ENCODE measurements at regions not wholly inside any gene's neighbourhood (a gene's known extent, or its start where the extent isn't known, plus 50 kb on each side); places are given as distances from the start of the nearest gene placed in this dataset.

DNA sequence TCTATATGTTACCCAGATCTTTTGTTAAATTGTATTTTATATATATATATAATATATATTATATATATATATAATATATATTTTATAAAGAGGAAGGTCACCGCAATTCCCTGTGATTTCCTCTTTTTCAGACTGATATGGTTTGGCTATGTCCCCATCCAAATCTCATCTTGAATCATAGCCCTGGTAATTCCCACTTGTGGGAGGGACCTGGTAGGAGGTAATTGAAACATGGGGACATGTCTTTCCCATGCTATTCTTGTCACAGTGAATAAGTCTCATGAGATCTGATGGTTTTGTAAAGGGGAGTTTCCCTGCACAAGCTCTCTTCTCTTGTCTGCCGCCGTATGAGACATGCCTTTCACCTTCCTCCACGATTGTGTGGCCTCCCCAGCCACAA is 157.6 kb downstream of the RAB38 start:
- Mint-ChIP-seq H3K27ac (no peak overlapping the region), H3K27me3 (peaks cover 4% of the 10 kb centered on the region), H3K4me1 (no peaks in the 10 kb centered on the region), H3K9me3 (no peaks in the 10 kb centered on the region), H3K36me3 (ENCODE audit: low read depth) (no peaks in the 10 kb centered on the region), H3K4me3 (no peak overlapping the region)
- DNase-seq: no peak
- CTCF ChIA-PET: no interaction called here
- POLR2A ChIA-PET: no interaction called here

DNA sequence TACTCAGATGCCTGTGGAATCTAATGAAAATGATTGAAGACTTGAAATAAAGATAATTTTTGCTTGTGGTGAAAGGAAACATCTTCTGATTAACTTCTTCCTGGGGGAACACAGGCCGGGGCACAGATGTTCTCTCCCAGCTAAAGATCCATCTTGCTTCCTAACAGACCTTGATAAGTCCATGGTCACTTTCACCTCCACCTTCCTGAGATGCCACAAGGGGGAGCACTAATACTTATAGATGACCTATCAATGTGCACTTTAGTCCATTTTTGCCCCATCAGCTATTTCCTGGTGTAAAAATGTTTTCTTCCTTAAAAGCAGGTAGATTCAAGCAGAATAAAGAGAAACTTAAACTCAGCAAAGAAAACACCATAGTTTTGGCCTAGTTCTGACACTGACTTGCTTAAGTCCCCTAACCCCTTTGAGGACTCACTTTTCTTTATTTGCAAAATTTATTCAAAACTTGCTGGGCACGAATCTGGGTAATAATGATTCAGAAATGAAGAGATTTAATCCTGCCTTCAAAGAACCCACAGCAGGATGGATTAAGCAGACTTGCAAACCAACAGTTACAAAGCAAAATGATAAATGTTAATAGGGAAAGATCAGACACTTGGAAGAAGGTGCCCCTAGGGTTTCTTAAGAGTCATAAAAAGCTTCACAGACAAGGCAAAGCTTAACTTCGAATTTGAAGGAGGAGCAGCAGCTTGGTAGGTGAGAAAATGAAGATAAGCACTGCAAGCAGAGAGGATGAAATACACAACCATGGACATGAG is 158.7 kb downstream of the RAB38 start:
- Mint-ChIP-seq H3K4me3 (no peak overlapping the region), H3K4me1 (no peaks in the 10 kb centered on the region), H3K27me3 (no peaks in the 10 kb centered on the region), H3K9me3 (no peaks in the 10 kb centered on the region), H3K27ac (no peak overlapping the region), H3K36me3 (ENCODE audit: low read depth) (no peaks in the 10 kb centered on the region)
- ChIA-PET CTCF (interaction anchor here (1.1 to 1.6 kb wide), 3 partner anchors 526 to 535 kb away, joined by 3 to 7 read pairs (median 4); no protein-coding TSS in a partner anchor), POLR2A (no interaction called here)
- DNase-seq: peak; percentile 70

DNA sequence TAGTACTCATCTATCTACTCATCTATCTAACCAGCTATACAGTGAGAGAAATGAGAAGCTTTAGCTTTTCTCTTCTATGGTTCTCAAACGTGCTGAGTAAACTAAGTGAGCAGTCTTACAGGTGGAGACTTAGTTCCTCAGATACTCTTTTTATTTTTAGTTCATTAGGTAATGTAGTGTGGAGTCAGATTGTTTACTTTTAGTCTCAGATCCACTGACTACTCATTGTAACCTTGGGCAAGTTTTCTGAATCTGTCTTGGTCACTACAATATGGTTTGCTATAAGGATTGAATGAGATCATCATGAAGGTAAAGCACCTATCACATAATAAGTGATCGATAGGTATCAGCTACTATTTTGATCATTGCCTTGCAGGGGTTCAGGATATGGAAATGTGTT is 160.1 kb downstream of the RAB38 start:
- H3K36me3 Mint-ChIP-seq (ENCODE audit: low read depth): no peaks in the 10 kb centered on the region
- DNase-seq: no peak
- no peaks in the 10 kb centered on the region for H3K4me1 Mint-ChIP-seq
- no peak overlapping the region for H3K27ac Mint-ChIP-seq
- CTCF ChIA-PET: interaction anchor here (1.6 kb wide), 1 partner anchor 528 kb away, joined by 7 read pairs; no protein-coding TSS in a partner anchor
- no peaks in the 10 kb centered on the region for H3K9me3 Mint-ChIP-seq
- no peaks in the 10 kb centered on the region for H3K27me3 Mint-ChIP-seq
- POLR2A ChIA-PET: no interaction called here
- H3K4me3 Mint-ChIP-seq: no peak overlapping the region

DNA sequence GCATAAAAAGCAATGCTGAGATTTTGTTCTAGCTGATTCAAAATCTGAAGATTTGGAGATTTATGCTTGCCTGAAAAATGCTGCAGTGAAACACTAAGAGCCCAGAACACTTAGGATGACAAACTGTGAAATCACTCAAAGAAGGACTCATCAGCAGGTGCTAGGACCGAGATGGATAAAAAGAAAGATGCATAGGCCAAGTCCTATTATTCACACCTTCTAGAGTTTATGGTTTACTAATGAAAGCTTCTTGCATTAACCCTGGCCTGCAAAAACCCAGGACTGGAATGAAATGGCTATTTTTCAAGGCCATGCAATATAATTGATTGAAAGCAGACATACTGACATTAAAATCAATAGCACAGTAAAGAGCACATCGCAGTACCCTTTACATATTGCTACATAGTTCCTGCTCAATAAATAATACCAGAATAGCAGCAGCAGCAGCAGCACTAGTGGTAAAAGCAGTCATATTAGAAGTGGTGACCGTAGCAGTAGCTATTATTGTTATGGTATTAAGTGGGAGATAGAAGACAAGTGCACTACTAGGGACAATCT is 161.7 kb downstream of the RAB38 start:
- ChIA-PET POLR2A (no interaction called here), CTCF (interaction anchor here (0.6 to 1.1 kb wide), 2 partner anchors 53 to 538 kb away, joined by 3 read pairs; no protein-coding TSS in a partner anchor)
- no peak overlapping the region for H3K27ac Mint-ChIP-seq
- no peaks in the 10 kb centered on the region for H3K9me3 Mint-ChIP-seq
- H3K27me3 Mint-ChIP-seq: no peaks in the 10 kb centered on the region
- DNase-seq: no peak
- H3K4me1 Mint-ChIP-seq: no peaks in the 10 kb centered on the region
- H3K36me3 Mint-ChIP-seq (ENCODE audit: low read depth): no peaks in the 10 kb centered on the region
- H3K4me3 Mint-ChIP-seq: no peak overlapping the region

DNA sequence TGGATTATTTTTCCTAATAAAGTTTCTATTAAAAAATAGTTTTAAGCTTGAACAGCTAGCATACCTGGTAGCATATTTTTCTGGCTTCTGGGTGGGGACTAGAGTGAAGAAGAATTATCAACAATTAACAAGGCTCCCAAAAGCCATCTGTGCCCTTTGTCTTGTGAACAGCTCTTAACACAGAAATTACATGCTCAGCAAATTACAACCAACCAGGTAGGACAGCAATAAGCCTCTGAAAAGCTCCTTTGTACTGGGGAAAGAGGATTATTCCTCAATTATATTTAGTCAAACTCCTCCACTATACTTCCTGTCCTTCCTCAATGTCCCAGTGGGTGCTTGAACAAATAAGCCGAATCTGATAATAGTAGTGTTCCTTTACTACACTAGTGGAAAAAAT is 162.8 kb downstream of the RAB38 start:
- Mint-ChIP-seq H3K36me3 (ENCODE audit: low read depth) (no peaks in the 10 kb centered on the region), H3K27me3 (no peaks in the 10 kb centered on the region), H3K9me3 (no peaks in the 10 kb centered on the region), H3K4me3 (no peak overlapping the region), H3K4me1 (no peaks in the 10 kb centered on the region), H3K27ac (no peak overlapping the region)
- POLR2A ChIA-PET: no interaction called here
- no peak for DNase-seq
- CTCF ChIA-PET: interaction anchor here (0.6 kb wide), 1 partner anchor 314 kb away, joined by 3 read pairs; no protein-coding TSS in a partner anchor

DNA sequence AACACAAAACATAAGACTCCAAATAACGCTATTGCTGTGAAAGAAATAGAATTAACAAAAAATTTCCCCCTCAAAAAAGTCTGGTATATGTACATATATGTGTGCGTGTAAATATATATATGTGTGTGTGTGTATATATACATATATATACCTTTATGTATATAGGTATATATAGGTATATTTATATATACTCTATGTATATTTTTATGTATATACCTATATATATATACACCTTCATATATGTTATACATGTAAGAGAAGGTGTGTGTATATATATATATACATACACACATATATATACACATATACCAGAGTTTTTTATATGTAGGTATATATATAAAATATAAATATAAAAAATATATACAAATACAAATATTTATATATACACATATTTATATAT is 199.2 kb downstream of the RAB38 start:
- Mint-ChIP-seq H3K4me1 (no peaks in the 10 kb centered on the region), H3K27me3 (peaks cover 5% of the 10 kb centered on the region), H3K36me3 (ENCODE audit: low read depth) (no peaks in the 10 kb centered on the region), H3K4me3 (no peak overlapping the region), H3K9me3 (no peaks in the 10 kb centered on the region), H3K27ac (no peak overlapping the region)
- ChIA-PET CTCF (no interaction called here), POLR2A (no interaction called here)
- no peak for DNase-seq

DNA sequence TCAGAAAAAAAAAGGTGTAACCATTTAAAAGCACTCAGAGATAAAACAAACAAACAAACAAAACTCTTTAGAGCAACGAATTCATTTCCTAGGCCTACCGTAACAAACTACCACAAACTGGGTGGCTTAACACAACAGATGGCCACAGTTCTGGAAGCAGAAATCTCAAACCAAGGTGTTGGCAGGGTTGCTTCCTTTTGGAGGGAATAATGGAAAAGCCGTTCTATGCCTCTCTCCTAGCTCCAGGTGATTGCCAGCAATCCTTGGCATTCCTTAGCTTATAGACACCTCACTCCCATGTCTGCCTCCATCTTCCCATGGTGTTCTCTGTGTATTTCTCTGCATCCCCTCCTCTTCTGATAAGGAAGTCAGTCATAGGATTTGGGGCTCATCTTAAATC is 200.4 kb downstream of the RAB38 start:
- no peaks in the 10 kb centered on the region for H3K9me3 Mint-ChIP-seq
- peaks cover 5% of the 10 kb centered on the region for H3K27me3 Mint-ChIP-seq
- ChIA-PET CTCF (no interaction called here), POLR2A (no interaction called here)
- H3K27ac Mint-ChIP-seq: no peak overlapping the region
- no peak overlapping the region for H3K4me3 Mint-ChIP-seq
- H3K4me1 Mint-ChIP-seq: no peaks in the 10 kb centered on the region
- DNase-seq: no peak
- H3K36me3 Mint-ChIP-seq (ENCODE audit: low read depth): no peaks in the 10 kb centered on the region

DNA sequence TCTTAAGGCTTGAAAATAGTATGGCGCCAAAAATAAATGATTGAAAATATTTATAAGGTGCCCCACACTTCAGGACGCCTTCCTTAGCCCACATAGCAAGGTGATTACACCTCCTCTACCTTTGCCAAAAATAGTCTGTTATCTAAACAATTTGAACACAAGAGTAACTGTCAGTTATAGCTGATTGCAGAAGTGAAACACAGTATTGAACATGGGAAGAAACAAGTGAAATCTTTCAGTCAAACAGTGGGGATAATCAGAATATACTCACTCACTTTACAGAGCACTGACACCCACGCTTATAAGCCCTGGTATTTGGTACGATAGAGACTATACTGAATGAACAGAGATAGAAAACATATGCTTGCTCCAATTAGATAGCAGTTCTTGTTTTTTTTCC is 203.1 kb downstream of the RAB38 start:
- ChIA-PET CTCF (no interaction called here), POLR2A (no interaction called here)
- Mint-ChIP-seq H3K4me3 (no peak overlapping the region), H3K4me1 (no peaks in the 10 kb centered on the region), H3K9me3 (no peaks in the 10 kb centered on the region), H3K36me3 (ENCODE audit: low read depth) (no peaks in the 10 kb centered on the region), H3K27ac (no peak overlapping the region), H3K27me3 (peaks cover 5% of the 10 kb centered on the region)
- no peak for DNase-seq

DNA sequence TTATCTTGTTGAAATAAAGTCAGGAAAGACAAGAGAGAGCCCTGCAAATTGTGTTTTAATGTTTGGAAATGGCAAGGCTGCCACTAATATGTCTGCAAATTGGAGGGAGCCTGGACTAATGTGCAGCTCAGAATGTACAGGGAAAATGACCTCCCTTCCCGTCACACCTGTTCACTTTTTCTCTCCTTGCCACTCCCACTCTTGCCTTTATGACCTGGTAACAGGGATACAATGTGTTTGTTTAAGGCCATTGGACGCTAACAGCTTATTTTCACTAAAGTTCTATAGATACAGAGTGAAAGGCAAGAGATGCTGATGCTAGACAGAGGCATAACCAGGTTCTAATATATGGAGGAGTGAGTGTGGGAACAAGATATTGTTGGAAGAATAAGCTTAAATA is 203.9 kb downstream of the RAB38 start:
- no peak overlapping the region for H3K4me3 Mint-ChIP-seq
- no peak overlapping the region for H3K27ac Mint-ChIP-seq
- DNase-seq: no peak
- H3K36me3 Mint-ChIP-seq (ENCODE audit: low read depth): no peaks in the 10 kb centered on the region
- H3K27me3 Mint-ChIP-seq: peaks cover 5% of the 10 kb centered on the region
- CTCF ChIA-PET: interaction anchor here (0.6 kb wide), 2 partner anchors 503 to 860 kb away, joined by 3 to 4 read pairs; no protein-coding TSS in a partner anchor
- POLR2A ChIA-PET: no interaction called here
- H3K9me3 Mint-ChIP-seq: no peaks in the 10 kb centered on the region
- no peaks in the 10 kb centered on the region for H3K4me1 Mint-ChIP-seq

DNA sequence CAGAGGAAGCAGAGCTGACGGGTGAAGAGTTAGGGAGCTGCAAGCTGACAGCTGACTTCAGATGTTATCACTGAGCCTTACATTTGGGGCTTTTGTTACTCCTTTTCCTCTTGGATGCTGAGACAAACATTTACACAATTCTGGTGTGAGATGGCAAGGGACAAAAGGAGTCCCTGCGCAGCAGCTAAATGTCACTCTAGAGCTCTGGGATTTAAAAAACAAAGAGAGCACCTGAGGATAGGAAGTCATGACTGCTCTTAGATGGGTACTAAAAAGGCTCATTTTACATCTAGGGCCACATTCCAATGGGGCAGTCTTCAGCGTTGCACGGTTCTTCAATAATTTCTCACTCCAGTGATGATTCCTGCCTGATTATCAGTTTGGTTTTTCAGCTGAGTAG is 204.5 kb downstream of the RAB38 start:
- Mint-ChIP-seq H3K4me3 (no peak overlapping the region), H3K9me3 (no peaks in the 10 kb centered on the region), H3K27ac (no peak overlapping the region), H3K36me3 (ENCODE audit: low read depth) (no peaks in the 10 kb centered on the region), H3K27me3 (peaks cover 5% of the 10 kb centered on the region), H3K4me1 (no peaks in the 10 kb centered on the region)
- CTCF ChIA-PET: interaction anchor here (0.6 kb wide), 1 partner anchor 503 kb away, joined by 3 read pairs; no protein-coding TSS in a partner anchor
- POLR2A ChIA-PET: no interaction called here
- DNase-seq: no peak

DNA sequence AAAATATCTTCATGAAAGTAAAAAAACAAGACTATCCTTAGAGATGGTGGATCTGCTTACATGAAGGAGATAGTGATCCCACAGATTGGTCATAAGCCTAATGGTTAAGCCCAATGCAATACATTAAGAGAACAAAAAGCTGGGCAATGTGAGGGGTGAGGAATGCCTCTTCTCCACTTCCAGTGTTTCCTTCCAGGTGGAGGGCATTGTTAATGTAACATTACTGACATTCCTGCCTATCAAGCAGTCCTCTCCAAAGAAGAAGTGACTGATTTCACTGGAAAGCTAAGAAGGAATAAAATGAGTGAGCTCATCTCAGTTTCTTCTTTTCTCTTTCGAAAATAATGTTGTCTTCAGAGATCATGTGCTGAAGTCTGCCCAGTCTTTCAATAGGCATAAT is 207.8 kb downstream of the RAB38 start:
- ChIA-PET CTCF (no interaction called here), POLR2A (no interaction called here)
- no peaks in the 10 kb centered on the region for H3K36me3 Mint-ChIP-seq (ENCODE audit: low read depth)
- no peaks in the 10 kb centered on the region for H3K9me3 Mint-ChIP-seq
- H3K4me3 Mint-ChIP-seq: no peak overlapping the region
- H3K27ac Mint-ChIP-seq: no peak overlapping the region
- DNase-seq: no peak
- no peaks in the 10 kb centered on the region for H3K4me1 Mint-ChIP-seq
- H3K27me3 Mint-ChIP-seq: no peaks in the 10 kb centered on the region

DNA sequence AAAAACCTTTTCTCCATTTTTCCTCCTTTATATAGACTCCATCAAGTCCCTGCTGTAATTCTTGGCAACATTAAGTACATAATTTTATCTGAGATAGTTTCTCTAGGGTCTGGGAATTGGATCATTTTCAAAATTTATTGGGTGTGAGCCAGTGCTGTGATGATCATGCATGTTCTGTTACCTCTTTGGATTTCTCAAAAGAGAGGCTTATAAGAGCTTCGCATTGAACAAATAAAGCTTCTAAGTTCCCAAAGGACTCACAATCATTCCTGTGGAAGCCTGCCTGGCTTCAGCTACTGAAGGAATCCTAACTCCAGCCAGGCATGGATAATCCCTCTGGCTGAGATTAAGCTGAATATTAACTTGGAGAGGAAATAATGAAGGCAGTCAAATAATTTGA is 208.5 kb downstream of the RAB38 start:
- no peaks in the 10 kb centered on the region for H3K9me3 Mint-ChIP-seq
- POLR2A ChIA-PET: no interaction called here
- H3K36me3 Mint-ChIP-seq (ENCODE audit: low read depth): no peaks in the 10 kb centered on the region
- H3K27me3 Mint-ChIP-seq: no peaks in the 10 kb centered on the region
- CTCF ChIA-PET: no interaction called here
- no peak overlapping the region for H3K27ac Mint-ChIP-seq
- DNase-seq: no peak
- no peak overlapping the region for H3K4me3 Mint-ChIP-seq
- no peaks in the 10 kb centered on the region for H3K4me1 Mint-ChIP-seq

DNA sequence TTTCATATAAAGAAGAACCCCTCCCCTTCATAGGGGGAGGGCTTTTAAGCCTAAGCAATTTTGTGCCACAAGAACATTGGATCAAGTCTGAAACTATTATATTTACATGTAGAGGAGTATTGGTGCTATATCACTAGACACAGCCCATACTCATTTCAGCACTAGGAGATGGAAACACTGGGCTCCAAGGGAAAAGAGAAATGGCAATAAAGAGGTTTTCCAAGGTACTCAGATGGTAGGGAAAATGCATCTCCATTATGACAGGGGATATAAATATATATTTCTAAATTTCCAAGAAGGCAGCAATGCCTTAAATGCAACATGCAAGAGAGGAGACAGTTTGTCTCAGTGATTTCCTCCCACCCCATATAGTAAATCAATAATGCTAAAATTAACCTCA is 209.0 kb downstream of the RAB38 start:
- Mint-ChIP-seq H3K4me1 (no peaks in the 10 kb centered on the region), H3K27me3 (no peaks in the 10 kb centered on the region), H3K4me3 (no peak overlapping the region), H3K27ac (no peak overlapping the region), H3K36me3 (ENCODE audit: low read depth) (no peaks in the 10 kb centered on the region), H3K9me3 (no peaks in the 10 kb centered on the region)
- no peak for DNase-seq
- CTCF ChIA-PET: no interaction called here
- POLR2A ChIA-PET: no interaction called here

DNA sequence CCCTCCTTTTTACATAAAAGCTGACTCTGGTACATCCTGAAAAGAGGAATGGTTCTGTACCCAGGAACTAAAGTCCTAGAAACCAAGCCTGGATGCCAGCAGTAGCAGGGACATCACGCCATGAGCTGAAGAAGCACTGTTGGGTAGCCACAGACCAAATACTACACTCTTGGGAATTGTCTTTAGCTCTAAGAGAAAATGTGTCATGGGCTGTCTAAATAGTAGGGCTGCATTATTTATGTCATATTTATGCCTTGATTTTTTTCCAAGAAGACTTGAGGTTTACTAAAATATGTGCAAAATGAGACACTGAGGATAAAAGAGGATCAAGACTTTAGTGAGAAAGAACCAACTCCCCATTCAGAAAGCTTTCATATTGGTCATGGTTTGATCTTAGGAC is 213.6 kb downstream of the RAB38 start:
- Mint-ChIP-seq H3K27ac (no peak overlapping the region), H3K27me3 (no peaks in the 10 kb centered on the region), H3K36me3 (ENCODE audit: low read depth) (no peaks in the 10 kb centered on the region), H3K4me3 (no peak overlapping the region), H3K4me1 (no peaks in the 10 kb centered on the region), H3K9me3 (no peaks in the 10 kb centered on the region)
- CTCF ChIA-PET: no interaction called here
- POLR2A ChIA-PET: no interaction called here
- no peak for DNase-seq

Data from activated CD4-positive, alpha-beta T cell treated with anti-CD3 and anti-CD28 coated beads, Interleukin-2, amount 10 ng/mL, durations not matched to agents 7 days and 5 days (primary cell).